GM18517 (cell line): ENCODE measurements at regions not wholly inside any gene's neighbourhood (a gene's known extent, or its start where the extent isn't known, plus 50 kb on each side); places are given as distances from the start of the nearest gene placed in this dataset.
"Not testable (repeated sequence)": the region's sequence is repeated elsewhere in the genome, so short reads cannot be mapped to it uniquely, and the experiment has no call there.

Experiments
- ATAC-seq: cut with Tn5 transposase; IDR thresholded peaks from one replicate; pipeline ENCODE4 v1.9.1; 2021; ENCODE audit warnings: mild to moderate bottlenecking, moderate library complexity; ENCODE audit not compliant: unreplicated experiment

DNA sequence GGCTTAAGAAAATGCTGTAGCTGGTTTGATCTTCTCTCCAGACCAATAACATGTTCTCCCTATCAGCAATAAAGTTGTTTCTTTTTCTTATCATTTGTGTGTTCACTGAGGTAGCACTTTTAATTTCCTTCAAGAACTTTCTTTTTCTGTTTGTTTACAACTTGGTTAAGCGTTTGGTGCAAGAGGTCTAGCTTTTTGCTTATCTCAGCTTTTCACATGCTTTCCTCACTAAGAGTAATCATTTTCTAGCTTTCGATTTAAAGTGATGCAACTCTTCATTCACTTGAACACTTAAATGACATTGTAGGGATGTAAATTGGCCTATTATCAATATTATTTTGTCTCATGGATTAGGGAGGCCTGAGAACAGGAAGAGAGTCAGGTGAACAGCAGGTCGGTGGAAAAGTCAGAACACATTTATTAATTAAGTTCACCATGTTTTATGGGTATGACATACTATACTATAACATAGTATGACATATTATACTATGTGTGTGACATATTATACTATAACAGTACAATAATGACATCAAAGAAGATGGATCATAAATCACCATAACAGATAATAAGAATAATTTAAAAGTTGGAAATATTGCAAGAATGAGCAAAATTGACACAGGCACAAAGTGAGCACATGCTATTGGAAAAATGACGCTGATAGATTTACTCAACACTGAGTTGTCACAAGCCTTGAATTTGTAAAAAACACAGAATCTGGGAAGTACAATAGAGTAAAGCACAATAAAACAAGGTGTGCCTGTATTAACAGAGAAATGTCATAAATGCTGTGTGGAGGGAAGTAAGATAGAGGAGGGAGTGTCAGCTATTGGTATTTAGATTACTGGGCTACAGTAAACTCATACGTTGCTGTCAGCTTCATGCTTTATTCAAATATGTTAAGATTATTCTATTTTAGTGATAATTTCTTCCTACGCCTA is 218.6 kb upstream of the SLC7A11 start:
- no peak for ATAC-seq

DNA sequence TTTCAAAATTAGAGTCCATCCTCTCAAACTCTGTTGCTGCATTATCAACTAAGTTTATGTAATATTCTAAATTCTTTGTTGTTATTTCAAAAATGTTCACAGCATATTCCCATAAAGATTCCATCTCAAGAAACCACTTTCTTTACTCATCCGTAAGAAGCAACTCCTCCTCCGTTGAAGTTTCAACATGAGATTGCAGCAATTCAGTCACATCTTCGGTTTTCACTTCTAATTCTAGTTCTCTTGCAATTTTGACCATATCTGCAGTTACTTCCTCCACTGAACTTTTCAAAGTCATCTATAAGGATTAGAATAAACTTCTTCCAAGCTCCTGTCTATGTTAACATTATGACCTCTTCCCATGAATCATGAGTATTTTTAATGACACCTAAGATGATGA is 216.6 kb upstream of the SLC7A11 start:
- no peak for ATAC-seq

DNA sequence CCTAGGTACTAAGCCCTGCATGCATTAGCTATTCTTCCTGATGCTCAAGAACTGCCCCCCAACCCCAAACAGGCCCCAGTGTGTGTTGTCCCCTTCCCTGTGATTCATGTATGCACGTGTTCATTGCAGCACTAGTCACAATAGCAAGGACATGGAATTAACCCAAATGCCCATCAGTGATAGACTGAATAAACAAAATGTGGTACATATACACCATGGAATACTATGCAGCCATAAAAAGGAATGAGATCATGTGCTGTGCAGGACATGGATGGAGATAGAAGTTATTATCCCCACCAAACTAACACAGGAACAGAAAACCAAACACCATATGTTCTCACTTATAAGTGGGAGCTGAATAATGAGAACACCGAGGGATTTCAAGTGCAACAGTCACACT is 214.2 kb upstream of the SLC7A11 start:
- not testable (repeated sequence) for ATAC-seq

DNA sequence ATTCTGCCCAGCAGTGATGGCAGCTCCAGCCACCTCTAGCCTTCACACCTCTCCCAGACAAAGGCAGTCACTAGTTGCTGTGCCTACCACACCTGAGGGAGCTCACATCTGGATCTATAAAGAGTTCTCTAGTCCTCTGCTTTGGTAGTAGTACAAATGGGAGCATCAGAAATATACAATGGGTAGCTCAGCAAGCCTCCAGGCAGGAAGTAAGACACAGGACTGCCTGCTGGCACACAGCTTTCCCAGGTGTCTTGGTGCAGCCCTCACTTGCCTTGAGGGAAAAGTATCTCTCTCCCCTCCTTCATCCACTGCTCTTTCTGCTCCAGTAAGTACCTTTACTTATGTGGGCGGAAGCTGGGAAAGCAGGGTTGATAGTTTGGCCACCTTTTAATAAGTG is 212.9 kb upstream of the SLC7A11 start:
- ATAC-seq = no peak

DNA sequence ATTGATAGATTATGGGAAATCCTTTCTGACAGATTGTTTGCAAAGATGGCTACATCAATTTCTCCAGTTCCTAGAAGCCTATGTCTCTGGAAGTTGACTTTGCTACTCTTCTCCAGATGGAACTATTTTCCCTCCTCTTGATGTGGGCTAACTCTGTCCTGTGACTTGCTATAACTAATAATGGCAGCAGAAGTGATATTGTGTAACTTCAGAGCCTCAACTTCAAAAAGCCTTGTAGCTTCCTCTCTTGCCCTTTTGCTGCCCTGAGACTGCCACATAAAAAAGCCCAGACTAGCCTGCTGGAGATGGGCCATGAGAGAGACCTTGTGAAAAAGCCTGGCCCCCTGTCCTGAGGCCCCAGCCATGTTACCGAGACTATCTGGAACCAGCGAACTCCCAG is 210.7 kb upstream of the SLC7A11 start:
- no peak for ATAC-seq

DNA sequence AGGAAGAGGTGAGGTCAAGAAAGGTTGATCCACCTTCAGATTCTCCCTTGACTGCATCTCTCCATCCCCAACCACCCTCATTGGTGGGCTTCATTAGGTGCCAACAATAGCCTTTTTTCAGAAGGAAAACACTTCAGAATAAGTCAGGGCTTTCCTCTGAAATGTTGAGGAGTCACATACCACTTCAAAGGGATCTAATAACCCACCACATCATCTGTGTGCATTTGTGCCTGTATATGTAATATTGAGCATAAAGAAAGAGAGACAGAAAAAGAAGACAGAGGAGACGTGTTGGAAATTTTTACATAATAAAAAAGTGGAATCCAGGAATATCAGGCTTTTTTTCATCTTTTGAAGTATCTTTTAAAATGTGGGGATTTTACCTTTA is 209.1 kb upstream of the SLC7A11 start:
- no peak for ATAC-seq

DNA sequence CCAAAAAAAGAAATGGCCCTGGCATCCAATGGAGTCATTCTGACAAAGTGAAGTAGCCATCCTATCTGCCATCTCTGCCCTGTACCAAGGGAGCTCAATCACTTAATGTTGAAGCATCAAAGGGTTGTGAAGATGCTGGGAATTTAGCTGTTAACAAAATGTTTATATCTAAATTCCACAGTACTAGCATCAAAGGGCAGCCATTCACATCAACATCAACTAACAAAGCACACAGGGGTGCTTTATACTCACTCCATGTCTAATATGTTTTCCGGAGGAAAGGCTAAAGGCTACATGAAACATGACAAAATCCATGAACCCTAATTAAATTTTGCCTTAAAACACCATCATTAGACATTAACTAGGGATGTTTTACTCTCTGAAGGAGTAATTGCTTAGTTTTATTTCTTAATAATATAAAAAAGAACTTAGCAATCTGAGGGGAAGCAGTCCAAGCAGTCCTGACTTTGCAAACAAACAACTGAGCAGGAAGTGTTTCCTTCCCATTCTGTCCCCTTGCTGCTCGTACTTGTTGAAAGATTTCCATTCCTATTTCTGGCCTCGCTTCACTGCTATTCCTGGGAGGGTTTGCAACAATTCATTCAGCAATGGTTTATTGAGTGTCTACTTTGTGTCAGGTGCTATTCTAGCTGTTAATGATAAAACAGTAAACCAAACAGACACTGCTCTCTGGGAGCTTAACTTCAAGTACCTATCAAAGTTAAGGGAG is 208.6 kb upstream of the SLC7A11 start:
- no peak for ATAC-seq

DNA sequence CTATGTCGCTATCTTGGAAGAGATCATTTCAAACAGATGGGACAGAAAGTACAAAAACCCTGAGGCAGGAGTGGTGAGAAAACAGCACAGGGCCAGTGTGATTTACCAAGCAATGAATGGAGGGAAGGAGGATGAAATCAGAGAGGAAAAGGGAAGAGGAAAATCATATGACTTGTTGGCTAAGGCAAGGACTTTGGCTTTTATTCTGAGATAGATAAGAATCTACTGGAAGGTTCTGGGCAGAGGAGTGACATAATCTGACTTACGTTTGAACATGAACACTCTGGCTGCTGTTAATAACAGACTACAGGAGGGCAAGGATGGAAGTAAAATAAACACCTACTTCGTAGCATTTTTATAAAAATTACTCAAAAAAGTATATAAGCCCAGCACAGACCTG is 207.8 kb upstream of the SLC7A11 start:
- no peak for ATAC-seq

DNA sequence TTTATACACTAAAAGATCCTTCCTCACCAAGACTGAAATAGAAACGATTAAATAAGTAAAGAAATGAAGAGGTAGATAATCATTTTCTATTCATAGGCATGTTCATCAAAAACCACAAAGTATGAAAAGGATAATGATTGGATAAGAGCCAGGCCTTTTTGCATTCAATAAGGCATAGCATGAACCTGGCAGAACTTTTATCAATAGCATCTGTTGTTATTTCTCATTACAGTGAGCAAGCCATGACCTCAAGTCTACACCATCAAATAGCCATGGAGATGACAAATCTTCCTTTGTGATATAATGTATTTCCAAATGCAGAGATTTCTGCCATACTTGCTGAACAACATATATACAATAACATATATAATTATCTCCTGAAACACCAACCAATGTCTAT is 206.0 kb upstream of the SLC7A11 start:
- no peak for ATAC-seq

DNA sequence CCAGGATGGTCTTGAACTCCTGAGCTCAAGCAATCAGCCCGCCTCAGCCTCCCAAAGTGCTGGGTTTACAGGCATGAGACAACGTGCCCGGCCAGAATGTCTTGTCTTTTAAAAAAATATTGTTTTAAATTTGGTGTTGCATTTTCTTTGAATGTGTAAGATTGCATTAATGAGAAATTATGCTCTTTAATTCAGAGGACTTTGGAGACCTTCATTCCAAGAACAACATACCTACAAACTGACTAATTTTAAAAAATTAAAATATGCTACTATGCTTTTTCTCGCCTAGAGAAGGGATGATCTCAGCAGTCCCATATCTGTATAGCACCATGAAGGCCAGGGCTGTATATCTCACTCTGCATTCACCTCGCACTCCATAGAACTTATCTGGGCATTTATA is 204.3 kb upstream of the SLC7A11 start:
- ATAC-seq = no peak

DNA sequence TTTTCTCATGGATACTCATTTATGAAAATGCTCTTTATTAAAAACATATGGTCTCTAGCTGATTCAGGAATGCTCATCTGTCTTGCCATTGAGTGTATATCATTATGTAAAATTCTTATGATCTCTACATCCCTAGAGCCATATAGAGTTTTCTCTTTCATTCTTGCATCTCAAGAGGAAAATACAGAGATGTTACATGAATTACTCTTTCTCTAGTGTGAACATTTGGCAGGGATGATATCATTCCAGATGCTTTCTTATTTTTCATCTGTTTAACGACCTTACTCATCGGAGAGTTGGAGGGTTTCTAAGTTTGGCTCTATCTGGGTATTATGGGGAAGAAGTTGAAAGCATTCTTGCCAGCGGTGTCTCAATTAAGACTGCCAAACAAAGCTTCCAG is 202.9 kb upstream of the SLC7A11 start:
- ATAC-seq = no peak

DNA sequence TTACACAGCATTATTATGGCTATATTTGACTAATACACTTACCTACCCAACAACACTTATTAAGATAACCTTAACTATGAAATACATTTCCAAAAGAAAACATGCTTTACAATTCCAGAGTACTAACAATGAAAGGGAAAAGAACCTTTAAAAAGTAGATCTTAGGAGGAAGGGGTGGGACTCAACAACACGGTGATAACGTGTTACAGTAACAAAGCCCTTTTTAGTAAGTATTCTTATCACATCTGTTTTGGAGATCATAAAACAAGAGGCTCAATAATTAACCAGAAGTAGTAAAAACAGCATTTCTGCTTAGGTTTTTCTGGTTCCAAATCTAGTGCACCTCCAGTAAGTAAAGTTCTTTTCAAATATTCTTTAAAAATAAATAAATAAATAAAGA is 202.1 kb upstream of the SLC7A11 start:
- no peak for ATAC-seq

DNA sequence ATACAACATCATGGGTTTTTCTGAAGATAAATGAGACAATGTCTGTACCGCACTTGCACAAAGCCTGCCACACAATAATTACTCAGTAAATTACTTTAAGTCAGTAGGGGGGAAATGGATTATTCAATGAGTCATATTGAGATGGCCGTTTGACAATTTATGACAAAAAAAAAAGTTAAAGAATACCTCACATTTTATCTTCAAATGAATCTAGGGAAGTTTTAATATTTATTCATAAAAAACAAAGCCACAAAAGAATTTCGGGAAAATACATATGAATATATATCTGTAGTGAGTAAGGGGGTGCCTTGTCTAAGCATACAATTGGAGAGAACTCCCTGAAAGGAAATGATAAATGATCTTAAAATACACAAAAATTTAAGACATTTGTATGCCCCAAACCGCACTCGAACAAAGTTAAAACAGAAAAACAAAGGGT is 197.0 kb upstream of the SLC7A11 start:
- ATAC-seq = no peak

DNA sequence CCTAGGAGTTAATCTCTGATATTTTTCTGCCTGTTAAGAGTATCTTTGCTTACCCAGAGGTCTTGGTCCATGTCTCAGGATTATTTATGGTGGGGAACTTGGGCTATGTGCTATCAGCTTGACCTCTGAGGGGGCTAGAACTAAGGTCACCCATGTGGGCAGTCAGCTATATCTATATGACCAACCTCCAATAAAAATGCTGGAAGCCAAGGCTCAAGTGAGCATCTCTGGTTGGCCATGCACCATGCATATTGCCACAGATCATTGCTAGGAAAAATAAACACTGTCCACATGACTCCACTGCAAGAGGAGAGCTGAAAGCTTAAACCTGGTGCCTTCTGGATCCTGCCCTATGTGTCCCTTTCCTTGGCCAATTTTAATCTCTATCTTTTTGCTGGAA is 196.5 kb upstream of the SLC7A11 start:
- no peak for ATAC-seq

DNA sequence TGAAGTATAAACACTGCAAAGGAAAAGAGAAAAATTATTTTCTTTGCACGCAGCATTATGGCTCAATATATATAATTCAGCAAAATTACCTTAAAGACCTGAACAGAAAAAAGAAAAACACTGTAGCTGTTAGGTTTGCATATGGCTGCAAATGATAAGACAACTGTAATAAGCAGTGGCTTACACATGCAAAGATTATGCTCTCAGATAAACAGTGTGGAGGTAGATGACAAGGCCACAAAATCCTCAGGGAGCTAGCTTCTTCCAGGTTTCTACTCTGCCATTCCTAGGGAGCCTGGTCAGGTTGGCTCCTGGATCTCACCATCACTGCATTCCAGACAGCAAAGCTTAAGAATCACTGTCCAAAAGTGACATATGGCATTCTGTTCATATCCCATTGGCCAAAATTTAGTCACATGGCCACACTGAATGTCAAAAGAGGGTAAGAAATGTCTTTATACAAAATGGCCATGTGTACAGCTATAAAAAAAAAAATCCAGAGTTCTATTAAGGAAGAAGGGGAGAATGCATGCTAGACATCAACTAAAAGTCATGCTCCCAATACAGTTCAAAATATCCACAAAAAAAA is 195.2 kb upstream of the SLC7A11 start:
- ATAC-seq = no peak

DNA sequence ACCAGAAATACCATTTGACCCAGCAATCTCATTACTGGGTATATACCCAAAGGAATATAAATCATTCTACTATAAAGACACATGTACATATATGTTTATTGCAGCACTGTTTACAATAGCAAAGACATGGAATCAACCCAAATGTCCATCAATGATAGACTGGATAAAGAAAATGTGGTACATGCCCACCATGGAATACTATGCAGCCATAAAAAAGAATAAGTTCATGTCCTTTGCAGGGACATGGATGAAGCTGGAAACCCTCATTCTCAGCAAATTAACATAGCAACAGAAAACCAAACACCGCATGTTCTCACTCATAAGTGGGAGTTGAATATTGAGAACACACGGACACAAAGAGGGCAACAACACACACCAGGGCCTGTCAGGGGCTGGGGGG is 193.6 kb upstream of the SLC7A11 start:
- ATAC-seq = not testable (repeated sequence)

DNA sequence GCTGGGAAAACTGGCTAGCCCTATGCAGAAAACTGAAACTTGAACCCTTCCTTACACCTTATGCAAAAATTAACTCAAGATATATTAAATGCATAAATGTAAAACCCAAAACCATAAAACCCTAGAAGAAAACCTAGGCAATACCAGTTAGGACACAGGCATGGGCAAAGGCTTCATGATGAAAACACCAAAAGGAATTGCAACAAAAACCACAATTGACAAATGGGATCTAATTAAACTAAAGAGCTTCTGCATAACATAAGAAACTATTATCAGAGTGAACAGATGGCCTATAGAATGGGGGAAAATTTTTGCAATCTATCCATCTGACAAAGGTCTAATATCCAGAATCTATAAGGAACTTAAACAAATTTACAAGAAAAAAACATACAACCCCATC is 192.9 kb upstream of the SLC7A11 start:
- ATAC-seq = not testable (repeated sequence)

DNA sequence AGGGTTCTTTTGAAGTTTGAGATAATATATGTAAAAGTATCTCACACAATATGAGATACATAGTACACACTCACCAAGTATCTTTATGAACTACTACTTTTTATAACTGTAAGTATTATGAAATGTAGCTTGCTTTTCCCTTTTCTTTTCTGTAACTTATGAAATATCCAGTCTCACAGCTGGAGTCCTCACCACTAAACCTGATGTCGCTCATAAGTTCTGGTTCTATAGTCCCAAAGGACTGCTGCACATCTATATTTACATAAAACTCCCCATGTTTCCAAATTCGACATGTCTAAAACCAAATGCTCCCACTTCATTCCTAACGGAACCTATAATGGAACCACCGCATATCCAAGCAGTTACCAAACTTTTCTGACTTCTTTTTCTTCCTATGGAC is 186.5 kb upstream of the SLC7A11 start:
- ATAC-seq = no peak

DNA sequence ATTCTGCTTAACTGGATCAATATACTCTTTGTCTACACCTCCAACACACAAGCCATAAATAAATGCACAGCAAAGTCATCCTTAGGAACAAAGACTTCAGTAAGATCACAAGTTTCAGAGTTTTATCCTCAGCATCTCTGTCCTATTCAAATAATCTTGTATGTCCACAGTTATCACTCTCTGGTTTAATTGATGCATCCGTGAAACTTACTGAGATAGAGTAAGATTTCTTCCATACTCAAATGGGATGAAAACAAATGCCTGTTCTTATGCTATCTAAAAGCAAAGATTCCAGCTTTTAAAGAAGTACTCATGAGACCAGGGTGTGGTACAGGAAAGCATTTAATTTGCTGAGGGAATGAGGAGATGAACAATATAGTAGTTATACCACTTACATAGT is 184.6 kb upstream of the SLC7A11 start:
- ATAC-seq = no peak

DNA sequence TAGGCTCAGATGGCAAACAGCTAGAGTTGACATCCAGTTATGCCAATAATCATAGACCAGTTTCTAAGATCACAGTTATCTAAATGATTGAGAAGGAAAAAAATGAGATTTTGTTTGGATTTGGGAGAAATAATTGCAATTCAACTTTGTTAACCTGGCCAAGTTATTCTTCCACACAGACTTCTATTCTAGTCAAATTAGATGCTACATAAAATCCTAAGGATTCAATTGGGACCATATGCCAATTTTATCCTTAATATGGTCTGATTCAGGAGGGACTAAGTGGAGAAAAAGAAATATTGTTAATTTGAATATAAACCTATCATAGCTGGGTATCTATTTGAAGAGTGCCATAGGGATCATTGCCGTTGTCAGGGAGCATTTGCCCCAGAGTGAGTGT is 178.3 kb upstream of the SLC7A11 start:
- no peak for ATAC-seq

DNA sequence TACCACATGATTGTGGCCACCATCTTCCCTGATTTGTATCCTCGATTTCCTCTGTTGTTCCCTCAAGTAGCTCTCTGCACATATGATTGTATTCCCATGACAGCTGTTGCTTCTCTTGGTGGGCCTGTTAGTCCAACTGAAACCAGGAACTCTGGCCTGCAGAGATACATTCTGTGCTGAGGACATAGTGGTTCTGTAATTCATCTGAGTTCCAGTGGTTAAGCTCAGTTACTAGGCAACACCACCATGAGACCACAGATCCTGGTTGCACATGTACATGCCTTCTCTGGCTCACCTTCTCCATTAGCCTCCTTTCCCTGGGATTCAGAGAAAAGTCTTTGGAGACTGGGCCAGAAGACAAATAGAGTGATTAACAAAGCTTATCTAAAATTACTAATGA is 172.1 kb upstream of the SLC7A11 start:
- ATAC-seq = no peak

DNA sequence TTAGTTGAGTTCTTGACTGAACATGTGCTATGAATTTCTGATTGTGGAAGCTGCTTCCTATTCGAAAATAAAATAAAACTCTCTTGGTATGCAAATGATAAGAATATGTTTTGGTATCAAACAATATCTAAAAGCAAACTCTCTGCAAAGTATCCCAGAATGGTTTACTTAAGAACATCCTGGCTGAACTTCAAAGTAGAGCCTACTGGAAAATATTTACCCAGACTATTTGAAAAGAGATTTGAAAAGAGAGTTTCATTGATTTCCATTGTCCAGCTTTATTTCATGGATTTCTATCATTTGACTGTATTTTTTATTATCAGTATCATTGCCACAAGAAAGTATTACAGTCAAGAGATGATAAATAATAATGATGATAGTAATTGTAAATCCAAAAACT is 171.1 kb upstream of the SLC7A11 start:
- ATAC-seq = no peak
